ENCODE measurements at regions not wholly inside any gene's neighbourhood (a gene's known extent, or its start where the extent isn't known, plus 50 kb on each side); places are given as distances from the start of the nearest gene placed in this dataset.

DNA sequence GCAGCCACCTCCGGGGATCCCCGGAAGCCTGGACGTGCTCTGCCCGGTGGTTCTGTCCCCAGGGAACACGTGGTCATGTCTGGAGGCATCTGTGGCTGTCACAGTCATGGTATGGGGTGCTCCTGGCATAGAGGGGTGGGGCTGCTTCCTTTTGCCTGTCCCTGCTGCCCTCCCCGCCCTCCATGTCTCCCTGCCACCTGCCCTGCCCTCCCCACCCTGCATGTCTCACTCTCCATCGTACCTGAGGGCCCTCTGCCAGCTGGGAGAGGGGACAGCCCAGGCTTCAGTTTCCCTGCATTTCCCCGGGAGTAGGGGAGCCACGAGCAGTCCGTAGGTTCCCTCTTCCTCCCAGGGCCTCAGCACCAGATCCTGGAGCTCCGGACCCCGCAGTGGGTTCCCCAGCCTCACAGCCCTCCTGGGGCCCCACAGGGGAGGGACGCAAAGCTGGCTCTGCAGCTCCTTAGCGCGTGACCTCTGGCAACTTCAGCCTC is 90.0 kb upstream of the CTDP1 start:
- no peak for TF ChIP-seq POLR2A (IDR thresholded peaks at IDR 0.05; ENCODE audit: low read depth, low read length)
- TF ChIP-seq POLR2AphosphoS5 (IDR thresholded peaks at IDR 0.05; ENCODE audit: low read depth, low read length), result no peak
- no peak for TF ChIP-seq SPI1 (IDR thresholded peaks at IDR 0.05; ENCODE audit: low read depth, low read length)
- TF ChIP-seq PAX5 (IDR thresholded peaks at IDR 0.05; ENCODE audit: insufficient read depth, low read length, severe bottlenecking), result no peak
- no peak for TF ChIP-seq TAF1 (IDR thresholded peaks at IDR 0.05; ENCODE audit: low read depth, low read length)
